ENCODE measurements at regions not wholly inside any gene's neighbourhood (a gene's known extent, or its start where the extent isn't known, plus 50 kb on each side); places are given as distances from the start of the nearest gene placed in this dataset.

DNA sequence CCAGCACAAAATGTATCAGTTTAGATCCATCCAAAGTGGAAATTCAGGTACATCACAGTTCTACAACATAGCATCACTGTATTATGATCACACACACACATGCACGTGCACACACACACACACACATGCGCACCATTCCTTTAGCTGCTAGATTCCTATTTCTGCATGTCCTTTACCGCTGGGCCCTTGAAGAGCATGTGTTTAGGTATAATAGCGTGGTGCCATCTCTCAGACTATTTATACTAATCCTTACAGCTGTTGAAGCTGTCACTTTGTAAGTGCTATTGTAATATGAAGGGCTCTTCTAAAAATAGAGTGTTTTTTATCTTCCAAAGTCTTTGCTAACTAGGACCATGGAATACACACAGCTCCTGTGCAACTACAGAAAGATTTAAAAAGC is 308.8 kb upstream of the TRPC7 start:
- Histone ChIP-seq H3K23ac (ENCODE audit: low read length in 2 of 2) (no peak overlapping the region), H3K14ac (ENCODE audit: low read length in 2 of 2) (no peak overlapping the region)

DNA sequence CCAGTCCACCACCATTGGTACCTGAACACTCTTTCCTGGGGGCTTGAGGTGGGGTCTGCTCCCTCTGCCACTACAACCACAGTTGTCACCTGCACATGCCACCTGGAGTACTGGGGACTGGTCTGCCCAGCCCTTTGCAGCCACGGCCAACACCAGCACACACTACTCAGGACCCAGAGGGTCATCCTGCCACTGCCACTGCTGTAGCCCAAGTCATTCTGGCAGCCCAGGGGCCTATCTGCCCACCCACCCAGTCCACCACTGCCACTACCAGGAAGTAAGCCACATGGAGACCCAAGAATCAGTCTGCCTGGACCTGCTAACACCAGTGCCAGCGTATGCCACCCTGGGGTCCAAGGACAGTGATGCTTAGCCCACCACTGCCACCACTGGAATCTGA is 302.4 kb upstream of the TRPC7 start:
- peak overlapping the region; percentile 23 for H4K8ac ChIP-seq (ENCODE audit: low read length)
- H3K36me3 ChIP-seq (ENCODE audit: control insufficient read depth in 1 of 2, insufficient read depth in 2 of 2, low read depth in 1 of 2, low read length in 2 of 2) = no peaks in the 10 kb centered on the region
- H3K4me3 ChIP-seq (ENCODE audit: insufficient read depth in 1 of 2, low read depth in 1 of 2, low read length in 2 of 2) = no peak overlapping the region
- H2BK12ac ChIP-seq (ENCODE audit: low read length in 2 of 2) = peak overlapping the region in 1 of 2 experiments; percentile 37
- H3K9me3 ChIP-seq (ENCODE audit: control insufficient read depth, low read length) = no peaks in the 10 kb centered on the region
- no peak overlapping the region for H2BK120ac ChIP-seq (ENCODE audit: low read depth, low read length)
- no peak for DNase-seq
- H3K9ac ChIP-seq (ENCODE audit: low read length) = no peak overlapping the region
- peak overlapping the region; percentile 18 for H4K91ac ChIP-seq (ENCODE audit: low read length)
- WGBS = 80% methylated on average over 2 of the region's 2 CpGs
- no peak overlapping the region for H3K4me2 ChIP-seq (ENCODE audit: low read length, poor library complexity, severe bottlenecking)
- H3K18ac ChIP-seq (ENCODE audit: low read depth in 1 of 2, low read length in 2 of 2) = peak overlapping the region in 1 of 2 experiments; percentile 63
- H3K4me1 ChIP-seq (ENCODE audit: control insufficient read depth, insufficient read depth, low read depth, low read length) = peaks cover 2% of the 10 kb centered on the region
- H3K27ac ChIP-seq (ENCODE audit: low read length, poor library complexity, severe bottlenecking) = no peak overlapping the region
- H3K23ac ChIP-seq (ENCODE audit: low read length in 2 of 2) = no peak overlapping the region
- no peak overlapping the region for H2AFZ ChIP-seq (ENCODE audit: low read depth, low read length)
- no peak overlapping the region for H2BK15ac ChIP-seq (ENCODE audit: low read depth, poor library complexity, severe bottlenecking)
- H3K79me1 ChIP-seq (replicated peaks; ENCODE audit: low read length, poor library complexity, severe bottlenecking) = no peaks in the 10 kb centered on the region
- no peak overlapping the region for H3K4ac ChIP-seq (ENCODE audit: low read depth in 1 of 2, low read length in 2 of 2)
- H2BK5ac ChIP-seq (ENCODE audit: low read depth, low read length, poor library complexity, severe bottlenecking) = no peak overlapping the region
- H3K27me3 ChIP-seq (ENCODE audit: control insufficient read depth in 1 of 2, insufficient read depth in 1 of 2, low read length in 2 of 2) = no peaks in the 10 kb centered on the region
- H3K14ac ChIP-seq (ENCODE audit: low read length in 2 of 2) = peak overlapping the region in 1 of 2 experiments; percentile 1
- no peak overlapping the region for H2AK5ac ChIP-seq (ENCODE audit: low read length, severe bottlenecking)

More for the DNA sequence above, 308.8 kb upstream of the TRPC7 start:
- no peak overlapping the region for H3K4ac ChIP-seq (ENCODE audit: low read depth in 1 of 2, low read length in 2 of 2)
- H3K27me3 ChIP-seq (ENCODE audit: control insufficient read depth in 1 of 2, insufficient read depth in 1 of 2, low read length in 2 of 2) = no peaks in the 10 kb centered on the region
- no peak overlapping the region for H4K8ac ChIP-seq (ENCODE audit: low read length)
- H3K9me3 ChIP-seq (ENCODE audit: control insufficient read depth, low read length) = no peaks in the 10 kb centered on the region
- no peak overlapping the region for H3K9ac ChIP-seq (ENCODE audit: low read length)
- H2BK120ac ChIP-seq (ENCODE audit: low read depth, low read length) = no peak overlapping the region
- H3K4me3 ChIP-seq (ENCODE audit: insufficient read depth in 1 of 2, low read depth in 1 of 2, low read length in 2 of 2) = no peak overlapping the region
- H3K4me1 ChIP-seq (ENCODE audit: control insufficient read depth, insufficient read depth, low read depth, low read length) = no peaks in the 10 kb centered on the region
- no peak overlapping the region for H2AK5ac ChIP-seq (ENCODE audit: low read length, severe bottlenecking)
- H3K4me2 ChIP-seq (ENCODE audit: low read length, poor library complexity, severe bottlenecking) = no peak overlapping the region
- no peak overlapping the region for H4K91ac ChIP-seq (ENCODE audit: low read length)
- no peak overlapping the region for H2BK12ac ChIP-seq (ENCODE audit: low read length in 2 of 2)
- no peak overlapping the region for H3K27ac ChIP-seq (ENCODE audit: low read length, poor library complexity, severe bottlenecking)
- 100% methylated on average over 2 of the region's 4 CpGs for WGBS
- no peaks in the 10 kb centered on the region for H3K36me3 ChIP-seq (ENCODE audit: control insufficient read depth in 1 of 2, insufficient read depth in 2 of 2, low read depth in 1 of 2, low read length in 2 of 2)
- H3K18ac ChIP-seq (ENCODE audit: low read depth in 1 of 2, low read length in 2 of 2) = no peak overlapping the region
- no peaks in the 10 kb centered on the region for H3K79me1 ChIP-seq (replicated peaks; ENCODE audit: low read length, poor library complexity, severe bottlenecking)
- no peak overlapping the region for H2BK5ac ChIP-seq (ENCODE audit: low read depth, low read length, poor library complexity, severe bottlenecking)
- DNase-seq = no peak
- H2AFZ ChIP-seq (ENCODE audit: low read depth, low read length) = no peak overlapping the region
- no peak overlapping the region for H2BK15ac ChIP-seq (ENCODE audit: low read depth, poor library complexity, severe bottlenecking)

DNA sequence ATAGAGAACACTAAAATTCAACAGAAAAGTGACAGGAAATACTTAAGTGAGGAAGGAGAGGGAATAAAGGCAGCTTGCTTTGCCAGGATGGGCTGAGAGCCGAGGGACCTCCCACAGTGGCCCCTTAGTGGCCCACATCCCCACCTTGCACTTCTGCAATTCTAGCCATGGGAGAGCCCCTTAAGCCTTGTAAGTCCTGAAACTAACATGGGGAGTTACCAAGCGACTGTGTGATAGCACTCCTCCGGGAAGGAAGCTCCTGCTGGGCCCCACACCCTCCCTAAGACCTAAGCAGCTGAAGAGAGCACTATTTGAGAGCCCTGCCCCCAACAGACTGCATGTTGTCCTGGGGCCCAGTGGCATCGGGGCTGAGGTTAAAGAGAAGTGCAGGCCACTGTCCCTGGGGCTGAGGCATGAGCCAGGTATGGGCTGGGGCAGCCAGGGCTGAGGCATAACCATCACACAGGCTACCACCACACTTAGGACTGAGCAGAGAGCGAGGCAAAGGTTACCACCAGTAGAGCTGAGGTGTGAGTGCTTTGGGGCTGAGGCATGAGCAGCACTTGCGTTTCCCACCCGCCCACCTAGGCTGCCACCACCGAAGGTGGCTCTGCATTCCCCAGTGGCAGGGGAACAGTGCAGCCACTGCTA is 301.8 kb upstream of the TRPC7 start:
- WGBS = 50% methylated on average over 8 of the region's 8 CpGs
- Histone ChIP-seq H3K18ac (ENCODE audit: low read depth in 1 of 2, low read length in 2 of 2) (peak overlapping the region in 1 of 2 experiments; percentile 15), H3K9me3 (ENCODE audit: control insufficient read depth, low read length) (no peaks in the 10 kb centered on the region), H3K4me1 (ENCODE audit: control insufficient read depth, insufficient read depth, low read depth, low read length) (peaks cover 2% of the 10 kb centered on the region), H3K9ac (ENCODE audit: low read length) (no peak overlapping the region), H3K4me2 (ENCODE audit: low read length, poor library complexity, severe bottlenecking) (no peak overlapping the region), H3K79me1 (replicated peaks; ENCODE audit: low read length, poor library complexity, severe bottlenecking) (no peaks in the 10 kb centered on the region), H3K4ac (ENCODE audit: low read depth in 1 of 2, low read length in 2 of 2) (no peak overlapping the region), H2BK12ac (ENCODE audit: low read length in 2 of 2) (peak overlapping the region in 1 of 2 experiments; percentile 45), H3K4me3 (ENCODE audit: insufficient read depth in 1 of 2, low read depth in 1 of 2, low read length in 2 of 2) (no peak overlapping the region), H3K27me3 (ENCODE audit: control insufficient read depth in 1 of 2, insufficient read depth in 1 of 2, low read length in 2 of 2) (no peaks in the 10 kb centered on the region), H2AFZ (ENCODE audit: low read depth, low read length) (no peak overlapping the region), H3K36me3 (ENCODE audit: control insufficient read depth in 1 of 2, insufficient read depth in 2 of 2, low read depth in 1 of 2, low read length in 2 of 2) (no peaks in the 10 kb centered on the region), H4K8ac (ENCODE audit: low read length) (peak overlapping the region; percentile 65), H2BK120ac (ENCODE audit: low read depth, low read length) (no peak overlapping the region), H3K27ac (ENCODE audit: low read length, poor library complexity, severe bottlenecking) (no peak overlapping the region), H3K23ac (ENCODE audit: low read length in 2 of 2) (no peak overlapping the region), H2AK5ac (ENCODE audit: low read length, severe bottlenecking) (no peak overlapping the region), H3K14ac (ENCODE audit: low read length in 2 of 2) (peak overlapping the region in 1 of 2 experiments; percentile 2), H2BK5ac (ENCODE audit: low read depth, low read length, poor library complexity, severe bottlenecking) (no peak overlapping the region), H4K91ac (ENCODE audit: low read length) (peak overlapping the region; percentile 14), H2BK15ac (ENCODE audit: low read depth, poor library complexity, severe bottlenecking) (no peak overlapping the region)
- no peak for DNase-seq

DNA sequence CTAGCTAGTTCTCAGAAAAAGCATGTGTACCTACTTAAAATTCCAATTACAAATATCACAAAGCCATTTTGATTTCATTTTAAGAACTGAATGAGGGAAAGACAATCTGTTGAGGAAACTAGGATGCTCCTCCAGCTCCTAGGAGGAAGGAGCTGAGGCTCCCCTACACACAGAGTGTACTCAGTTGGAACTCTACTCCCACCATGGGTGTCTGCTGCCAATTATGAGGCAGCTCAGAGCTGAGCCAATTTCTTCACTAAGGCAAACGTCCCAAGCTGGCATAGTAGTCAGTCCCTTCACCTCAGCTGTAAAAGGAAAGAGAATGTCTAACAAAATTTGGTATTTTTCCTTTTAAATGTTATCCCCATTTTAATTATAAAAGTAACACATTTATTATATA is 300.0 kb upstream of the TRPC7 start:
- no peak overlapping the region for H3K23ac ChIP-seq (ENCODE audit: low read length in 2 of 2)
- H3K4me2 ChIP-seq (ENCODE audit: low read length, poor library complexity, severe bottlenecking) = no peak overlapping the region
- H3K79me1 ChIP-seq (replicated peaks; ENCODE audit: low read length, poor library complexity, severe bottlenecking) = no peaks in the 10 kb centered on the region
- no peak overlapping the region for H2BK5ac ChIP-seq (ENCODE audit: low read depth, low read length, poor library complexity, severe bottlenecking)
- H2BK12ac ChIP-seq (ENCODE audit: low read length in 2 of 2) = no peak overlapping the region
- H3K14ac ChIP-seq (ENCODE audit: low read length in 2 of 2) = no peak overlapping the region
- no peak overlapping the region for H4K91ac ChIP-seq (ENCODE audit: low read length)
- H3K27ac ChIP-seq (ENCODE audit: low read length, poor library complexity, severe bottlenecking) = no peak overlapping the region
- H2BK15ac ChIP-seq (ENCODE audit: low read depth, poor library complexity, severe bottlenecking) = no peak overlapping the region
- DNase-seq = no peak
- no peaks in the 10 kb centered on the region for H3K36me3 ChIP-seq (ENCODE audit: control insufficient read depth in 1 of 2, insufficient read depth in 2 of 2, low read depth in 1 of 2, low read length in 2 of 2)
- H3K4me3 ChIP-seq (ENCODE audit: insufficient read depth in 1 of 2, low read depth in 1 of 2, low read length in 2 of 2) = no peak overlapping the region
- H2AK5ac ChIP-seq (ENCODE audit: low read length, severe bottlenecking) = no peak overlapping the region
- no peaks in the 10 kb centered on the region for H3K9me3 ChIP-seq (ENCODE audit: control insufficient read depth, low read length)
- no peak overlapping the region for H2BK120ac ChIP-seq (ENCODE audit: low read depth, low read length)
- no CpG with 5 or more reads among the region's 1 CpG for WGBS
- H3K18ac ChIP-seq (ENCODE audit: low read depth in 1 of 2, low read length in 2 of 2) = no peak overlapping the region
- H3K4ac ChIP-seq (ENCODE audit: low read depth in 1 of 2, low read length in 2 of 2) = no peak overlapping the region
- H3K27me3 ChIP-seq (ENCODE audit: control insufficient read depth in 1 of 2, insufficient read depth in 1 of 2, low read length in 2 of 2) = no peaks in the 10 kb centered on the region
- H4K8ac ChIP-seq (ENCODE audit: low read length) = no peak overlapping the region
- no peak overlapping the region for H2AFZ ChIP-seq (ENCODE audit: low read depth, low read length)
- H3K9ac ChIP-seq (ENCODE audit: low read length) = no peak overlapping the region
- peaks cover 2% of the 10 kb centered on the region for H3K4me1 ChIP-seq (ENCODE audit: control insufficient read depth, insufficient read depth, low read depth, low read length)
